Glutamatergic neuron (in vitro differentiated cells): ENCODE measurements at regions not wholly inside any gene's neighbourhood (a gene's known extent, or its start where the extent isn't known, plus 50 kb on each side); places are given as distances from the start of the nearest gene placed in this dataset.

ENCODE experiments used
- DNase-seq: peaks from one replicate; pipeline ENCODE4 v3.0.0; 2022
- H3K27ac Mint-ChIP-seq: one replicate; pipeline ENCODE4 v1.8.0; 2020; ENCODE audit warnings: mild to moderate bottlenecking, mixed read lengths, inconsistent platforms; ENCODE audit not compliant: unreplicated experiment
- H3K27me3 Mint-ChIP-seq: one replicate; pipeline ENCODE4 v1.8.0; 2020; ENCODE audit warnings: mild to moderate bottlenecking, moderate library complexity, mixed read lengths, inconsistent platforms; ENCODE audit not compliant: unreplicated experiment
- H3K36me3 Mint-ChIP-seq: one replicate; pipeline ENCODE4 v1.8.0; 2020; ENCODE audit warnings: mild to moderate bottlenecking, mixed read lengths, inconsistent platforms; ENCODE audit not compliant: unreplicated experiment
- H3K4me1 Mint-ChIP-seq: one replicate; pipeline ENCODE4 v1.8.0; 2020; ENCODE audit warnings: mild to moderate bottlenecking, low read depth, mixed read lengths, inconsistent platforms; ENCODE audit not compliant: unreplicated experiment
- H3K4me3 Mint-ChIP-seq: one replicate; pipeline ENCODE4 v1.8.0; 2020; ENCODE audit warnings: mild to moderate bottlenecking, mixed read lengths, inconsistent platforms; ENCODE audit not compliant: unreplicated experiment
- H3K9me3 Mint-ChIP-seq: one replicate; pipeline ENCODE4 v1.8.0; 2020; ENCODE audit warnings: mild to moderate bottlenecking, moderate library complexity, mixed read lengths, inconsistent platforms; ENCODE audit not compliant: unreplicated experiment
- CTCF ChIP-seq: fragments of 200-600 bp; sonication (generic); IDR thresholded peaks from one replicate; pipeline ENCODE4 v1.5.0; 2021; ENCODE audit not compliant: partially characterized antibody, unreplicated experiment

GRCh38 chr10:110442746-110443145, 55.0 kb upstream of the DUSP5 start:
- Mint-ChIP-seq H3K27me3 (peaks cover 4% of the 10 kb centered on the region), H3K9me3 (peaks cover 10% of the 10 kb centered on the region), H3K4me1 (peaks cover 11% of the 10 kb centered on the region), H3K36me3 (peaks cover 4% of the 10 kb centered on the region), H3K27ac (peak overlapping the region; percentile 68), H3K4me3 (no peak overlapping the region)
- TF ChIP-seq CTCF: no peak
- DNase-seq: no peak

GRCh38 chr10:110443239-110444003, 54.3 kb upstream of the DUSP5 start:
- Mint-ChIP-seq H3K4me1 (peaks cover 9% of the 10 kb centered on the region), H3K27me3 (peaks cover 4% of the 10 kb centered on the region), H3K36me3 (peaks cover 4% of the 10 kb centered on the region), H3K9me3 (peaks cover 9% of the 10 kb centered on the region), H3K4me3 (no peak overlapping the region), H3K27ac (peak overlapping the region; percentile 70)
- DNase-seq: no peak
- no peak for TF ChIP-seq CTCF

DNA sequence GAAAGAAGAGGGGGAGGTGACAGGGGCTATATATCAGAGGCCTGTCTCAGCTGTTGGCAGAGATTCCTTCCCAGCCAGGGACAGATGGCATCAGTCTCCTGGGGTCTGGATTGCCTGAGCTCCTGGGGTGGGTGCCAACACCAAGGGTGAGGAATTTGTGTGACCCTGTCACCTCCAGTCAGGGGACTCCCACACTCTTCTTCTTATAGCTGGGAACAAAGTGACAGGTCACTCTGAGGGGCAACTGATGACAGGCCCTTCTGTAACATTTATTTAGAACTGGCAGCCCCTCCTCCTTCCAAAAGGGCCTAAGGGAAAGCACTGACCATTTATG, 53.7 kb upstream of the DUSP5 start:
- Mint-ChIP-seq H3K36me3 (peaks cover 4% of the 10 kb centered on the region), H3K9me3 (peaks cover 9% of the 10 kb centered on the region), H3K27me3 (peaks cover 4% of the 10 kb centered on the region), H3K27ac (no peak overlapping the region), H3K4me3 (no peak overlapping the region), H3K4me1 (peaks cover 9% of the 10 kb centered on the region)
- TF ChIP-seq CTCF: no peak
- no peak for DNase-seq

DNA sequence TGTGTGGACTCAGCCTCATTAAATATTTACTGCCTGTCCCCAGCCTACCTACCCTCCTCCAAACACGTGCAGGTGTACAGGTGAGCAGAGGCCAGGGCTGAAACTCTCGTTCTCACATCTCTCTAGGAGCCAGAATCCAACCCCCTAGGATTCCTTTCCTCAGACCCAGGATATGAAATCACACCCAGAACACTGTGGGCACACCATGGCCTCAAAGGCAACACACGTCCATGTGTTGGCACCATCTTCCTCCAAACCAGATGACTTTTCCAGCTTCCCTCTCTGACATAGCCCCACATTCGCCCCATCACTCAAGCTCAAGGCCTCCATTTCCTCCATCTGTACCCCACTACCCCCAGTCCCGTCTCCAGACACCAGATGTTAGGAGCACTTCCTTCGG, 51.8 kb upstream of the DUSP5 start:
- H3K9me3 Mint-ChIP-seq: peaks cover 9% of the 10 kb centered on the region
- H3K36me3 Mint-ChIP-seq: peaks cover 4% of the 10 kb centered on the region
- H3K4me1 Mint-ChIP-seq: peaks cover 9% of the 10 kb centered on the region
- no peak for DNase-seq
- no peak for TF ChIP-seq CTCF
- no peak overlapping the region for H3K4me3 Mint-ChIP-seq
- peaks cover 4% of the 10 kb centered on the region for H3K27me3 Mint-ChIP-seq
- no peak overlapping the region for H3K27ac Mint-ChIP-seq

GRCh38 chr10:110446277-110446676, 51.4 kb upstream of the DUSP5 start:
- H3K9me3 Mint-ChIP-seq: peaks cover 9% of the 10 kb centered on the region
- peaks cover 9% of the 10 kb centered on the region for H3K4me1 Mint-ChIP-seq
- no peak overlapping the region for H3K27ac Mint-ChIP-seq
- no peak for DNase-seq
- H3K4me3 Mint-ChIP-seq: no peak overlapping the region
- no peak for TF ChIP-seq CTCF
- H3K36me3 Mint-ChIP-seq: peaks cover 4% of the 10 kb centered on the region
- peaks cover 4% of the 10 kb centered on the region for H3K27me3 Mint-ChIP-seq
